GM12878 (cell line): ENCODE measurements at regions not wholly inside any gene's neighbourhood (a gene's known extent, or its start where the extent isn't known, plus 50 kb on each side); places are given as distances from the start of the nearest gene placed in this dataset.

ENCODE experiments used
- ATAC-seq: fragments of 200-7000 bp; cut with Tn5 transposase; 3 replicates; pipeline ENCODE4 v1.9.1; 2020; ENCODE audit warnings: mild to moderate bottlenecking, moderate library complexity
- BruUV-seq: library from RNA; stranded (reverse); fragments of 400-500 nt; replicated peaks from 2 replicates; lab custom pipeline; 2021; lab: Mats Ljungman, UMichigan
- CTCF ChIA-PET: fragments of 300-600 bp; sonication (Branson Sonifier 250); formaldehyde crosslinking; extraction: SDS; loops from one replicate; lab custom pipeline; 2021; ENCODE audit warnings: inconsistent platforms; lab: Yijun Ruan, JAX
- POLR2A ChIA-PET: fragments of 350-600 bp; formaldehyde crosslinking; extraction: SDS; loops from one replicate; lab custom pipeline; 2021; ENCODE audit warnings: inconsistent platforms; lab: Charles Lee
- RAD21 ChIA-PET: fragments of 300-600 bp; sonication (Branson Sonifier 250); formaldehyde crosslinking; loops from one replicate; lab custom pipeline; 2023; ENCODE audit warnings: antibody characterized with exemption; ENCODE audit not compliant: unreplicated experiment; lab: Charles Lee
- SMC1A ChIA-PET: fragments of 300-600 bp; sonication (Branson Sonifier 250); formaldehyde crosslinking; loops from one replicate; lab custom pipeline; 2023; ENCODE audit not compliant: unreplicated experiment, uncharacterized antibody; lab: Charles Lee
- DNase-seq: peaks from one replicate; pipeline ENCODE4 v3.0.0-alpha.2; 2011; ENCODE audit warnings: low read depth, low spot score
- FAIRE-seq: peaks from 3 replicates; lab custom pipeline; 2011; peaks lifted over from hg19 to GRCh38; lab: Jason Lieb, UNC
- H2AFZ ChIP-seq: 2 replicates; pipeline ENCODE4 v1.6.0; 2011; ENCODE audit warnings: low read depth, low read length, control low read depth; ENCODE audit not compliant: control insufficient read depth
- H3K27ac ChIP-seq: 2 replicates; pipeline ENCODE4 v1.5.1; 2011; ENCODE audit warnings: control low read depth; ENCODE audit not compliant: control insufficient read depth, insufficient read depth
- H3K27me3 ChIP-seq, 2 experiments: replicated peaks in 1 of 2; 2 replicates each; pipeline versions ENCODE4 v1.6.0 to v1.6.1; 2011; ENCODE audit warnings: low read length in 1 of 2; ENCODE audit not compliant: control insufficient read depth in 2 of 2, insufficient read depth in 2 of 2
- H3K36me3 ChIP-seq, 2 experiments: 2 replicates each; pipeline ENCODE4 v1.5.1; 2011; ENCODE audit warnings: low read length in 1 of 2; ENCODE audit not compliant: control insufficient read depth in 2 of 2, insufficient read depth in 2 of 2
- H3K4me1 ChIP-seq: 2 replicates; pipeline ENCODE4 v1.6.1; 2011; ENCODE audit warnings: mild to moderate bottlenecking, low read length, moderate library complexity, mixed read lengths; ENCODE audit not compliant: control insufficient read depth, insufficient read depth
- H3K4me2 ChIP-seq: 2 replicates; pipeline ENCODE4 v1.6.0; 2011; ENCODE audit warnings: control low read depth; ENCODE audit not compliant: control insufficient read depth, insufficient read depth
- H3K4me3 ChIP-seq: fragments of 200-600 bp; sonication (generic); 2 replicates; pipeline ENCODE4 v1.5.1; 2016
- H3K79me2 ChIP-seq: 2 replicates; pipeline ENCODE4 v1.6.0; 2011; ENCODE audit warnings: low read length; ENCODE audit not compliant: control insufficient read depth, insufficient read depth
- H3K9ac ChIP-seq: 2 replicates; pipeline ENCODE4 v1.8.0; 2011; ENCODE audit warnings: low read length, control low read depth, mixed read lengths; ENCODE audit not compliant: control insufficient read depth, insufficient read depth
- H3K9me3 ChIP-seq: replicated peaks from 3 replicates; pipeline ENCODE4 v1.5.1; 2011; ENCODE audit warnings: mild to moderate bottlenecking, low read length; ENCODE audit not compliant: control insufficient read depth, insufficient read depth
- H4K20me1 ChIP-seq: 2 replicates; pipeline ENCODE4 v1.6.0; 2011; ENCODE audit not compliant: control insufficient read depth, insufficient read depth
- BHLHE40 ChIP-seq, 2 experiments: fragments of 450-650 bp in 1 of 2; IDR thresholded peaks; 2 replicates each; pipeline ENCODE4 v1.6.1; 2011 to 2017; ENCODE audit warnings: low read depth in 2 of 2, borderline replicate concordance in 1 of 2, improper control_type of control experiment in 1 of 2, low read length in 1 of 2, mild to moderate bottlenecking in 1 of 2
- CREB1 ChIP-seq: IDR thresholded peaks from 2 replicates; pipeline ENCODE4 v1.6.1; 2012; ENCODE audit warnings: low read depth, mild to moderate bottlenecking, inconsistent platforms
- CREM ChIP-seq: IDR thresholded peaks from 2 replicates; pipeline ENCODE4 v1.6.1; 2014; ENCODE audit warnings: antibody characterized with exemption, low read depth
- EED ChIP-seq: sonication (generic); IDR thresholded peaks from 2 replicates; pipeline ENCODE4 v1.6.1; 2016; ENCODE audit warnings: antibody characterized with exemption, low read depth
- IKZF1 ChIP-seq: fragments of 450-650 bp; conservative IDR thresholded peaks from 2 replicates; pipeline ENCODE4 v1.6.1; 2017; ENCODE audit warnings: antibody characterized with exemption, mild to moderate bottlenecking
- IRF4 ChIP-seq: IDR thresholded peaks from 2 replicates; pipeline ENCODE4 v1.6.1; 2011; ENCODE audit warnings: low read depth, low read length
- JUND ChIP-seq: IDR thresholded peaks from 2 replicates; pipeline ENCODE4 v1.6.1; 2012; ENCODE audit warnings: low read depth, mild to moderate bottlenecking, low read length, improper control_type of control experiment, moderate library complexity
- LARP7 ChIP-seq: fragments of 450-650 bp; IDR thresholded peaks from 2 replicates; pipeline ENCODE4 v1.6.1; 2017; ENCODE audit warnings: mild to moderate bottlenecking
- MEF2B ChIP-seq: fragments of 450-650 bp; IDR thresholded peaks from 2 replicates; pipeline ENCODE4 v1.6.1; 2018; ENCODE audit warnings: mild to moderate bottlenecking, moderate library complexity; ENCODE audit not compliant: partially characterized antibody, poor library complexity, severe bottlenecking
- NFIC ChIP-seq: IDR thresholded peaks from 2 replicates; pipeline ENCODE4 v1.6.1; 2012; ENCODE audit warnings: low read depth, mild to moderate bottlenecking, inconsistent platforms, low read length, moderate library complexity
- NR2C2 ChIP-seq: IDR thresholded peaks from 2 replicates; pipeline ENCODE4 v1.6.1; 2011; ENCODE audit warnings: borderline replicate concordance, low read depth; ENCODE audit not compliant: control insufficient read depth, insufficient read length
- RUNX3 ChIP-seq: IDR thresholded peaks from 2 replicates; pipeline ENCODE4 v1.6.1; 2012; ENCODE audit warnings: low read length, inconsistent platforms
- TAF1 ChIP-seq: IDR thresholded peaks from 2 replicates; pipeline ENCODE4 v1.6.1; 2011; ENCODE audit warnings: mild to moderate bottlenecking, low read depth, low read length, borderline replicate concordance
- TCF12 ChIP-seq: IDR thresholded peaks from 2 replicates; pipeline ENCODE4 v1.6.1; 2011; ENCODE audit warnings: low read depth, mild to moderate bottlenecking, low read length
- TCF3 ChIP-seq: IDR thresholded peaks from 2 replicates; pipeline ENCODE4 v1.6.1; 2012; ENCODE audit warnings: low read depth, mild to moderate bottlenecking, low read length, borderline replicate concordance; ENCODE audit not compliant: insufficient read depth
- USF2 ChIP-seq: IDR thresholded peaks from 2 replicates; pipeline ENCODE4 v1.6.1; 2011; ENCODE audit warnings: low read depth, low read length, improper control_type of control experiment, borderline replicate concordance
- WGBS: methylation state at CpG from one replicate; pipeline ENCODE4 v1.1.6; 2016; ENCODE audit warnings: low lambda C conversion rate; ENCODE audit not compliant: insufficient replicate concordance, insufficient coverage; ENCODE audit errors: missing lambda C conversion rate; 5-methylcytosine and 5-hydroxymethylcytosine counted together
- in situ Hi-C: fragments of 300-500 bp; cut with MboI; formaldehyde crosslinking; loops from 9 replicates; pipeline ENCODE4 v1.14.3; 2018; ENCODE audit warnings: mixed read lengths
- intact Hi-C: fragments of 100-400 bp; cut with micrococcal nuclease; formaldehyde crosslinking; loops from one replicate; pipeline ENCODE4 v1.14.2; 2022; ENCODE audit not compliant: unreplicated experiment
- TF ChIP-seq, protein P1 (sequence below): IDR thresholded peaks from 2 replicates; pipeline ENCODE4 v1.6.1; 2012; ENCODE audit warnings: mild to moderate bottlenecking, low read depth, low read length

- TF ChIP-seq JUND = no peak
- peak; percentile 49; the same call in 1 of the 2 replicates for TF ChIP-seq RUNX3
- TF ChIP-seq IRF4 = no peak
- no peak for TF ChIP-seq TAF1
- no peak for TF ChIP-seq NR2C2
- TF ChIP-seq TCF3 = peak; percentile 61; the same call in 1 of the 2 replicates
- peak; percentile 78 for TF ChIP-seq EED
- no peak for TF ChIP-seq MEF2B
- TF ChIP-seq NFIC = peak; percentile 5; the same call in 1 of the 2 replicates
- TF ChIP-seq USF2 = no peak
- no peak for TF ChIP-seq LARP7
- TF ChIP-seq CREB1 = 0 out of 2 replicates have a peak, but pooled peaks have one; percentile 17
- peak in 1 of 2 experiments; percentile 37; a peak in 1 of 4 replicates for TF ChIP-seq BHLHE40 (IDR thresholded peaks at IDR 0.05; ENCODE audit: borderline replicate concordance in 1 of 2, low read depth in 2 of 2, low read length in 1 of 2)
- TF ChIP-seq IKZF1 = 0 out of 2 replicates have a peak, but pooled peaks have one; percentile 40
- TF ChIP-seq, protein P1, sequence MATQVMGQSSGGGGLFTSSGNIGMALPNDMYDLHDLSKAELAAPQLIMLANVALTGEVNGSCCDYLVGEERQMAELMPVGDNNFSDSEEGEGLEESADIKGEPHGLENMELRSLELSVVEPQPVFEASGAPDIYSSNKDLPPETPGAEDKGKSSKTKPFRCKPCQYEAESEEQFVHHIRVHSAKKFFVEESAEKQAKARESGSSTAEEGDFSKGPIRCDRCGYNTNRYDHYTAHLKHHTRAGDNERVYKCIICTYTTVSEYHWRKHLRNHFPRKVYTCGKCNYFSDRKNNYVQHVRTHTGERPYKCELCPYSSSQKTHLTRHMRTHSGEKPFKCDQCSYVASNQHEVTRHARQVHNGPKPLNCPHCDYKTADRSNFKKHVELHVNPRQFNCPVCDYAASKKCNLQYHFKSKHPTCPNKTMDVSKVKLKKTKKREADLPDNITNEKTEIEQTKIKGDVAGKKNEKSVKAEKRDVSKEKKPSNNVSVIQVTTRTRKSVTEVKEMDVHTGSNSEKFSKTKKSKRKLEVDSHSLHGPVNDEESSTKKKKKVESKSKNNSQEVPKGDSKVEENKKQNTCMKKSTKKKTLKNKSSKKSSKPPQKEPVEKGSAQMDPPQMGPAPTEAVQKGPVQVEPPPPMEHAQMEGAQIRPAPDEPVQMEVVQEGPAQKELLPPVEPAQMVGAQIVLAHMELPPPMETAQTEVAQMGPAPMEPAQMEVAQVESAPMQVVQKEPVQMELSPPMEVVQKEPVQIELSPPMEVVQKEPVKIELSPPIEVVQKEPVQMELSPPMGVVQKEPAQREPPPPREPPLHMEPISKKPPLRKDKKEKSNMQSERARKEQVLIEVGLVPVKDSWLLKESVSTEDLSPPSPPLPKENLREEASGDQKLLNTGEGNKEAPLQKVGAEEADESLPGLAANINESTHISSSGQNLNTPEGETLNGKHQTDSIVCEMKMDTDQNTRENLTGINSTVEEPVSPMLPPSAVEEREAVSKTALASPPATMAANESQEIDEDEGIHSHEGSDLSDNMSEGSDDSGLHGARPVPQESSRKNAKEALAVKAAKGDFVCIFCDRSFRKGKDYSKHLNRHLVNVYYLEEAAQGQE = no peak
- TF ChIP-seq TCF12 = peak; percentile 87
- peak; percentile 50; the same call in 1 of the 2 replicates for TF ChIP-seq CREM
- TF ChIP-seq, all 136 proteins: peak for 9
- no peaks in the 10 kb centered on the region; the same call in 2 of the 3 replicates for H3K9me3 ChIP-seq
- no peaks in the 10 kb centered on the region for H3K27me3 ChIP-seq
- H3K27ac ChIP-seq = no peak overlapping the region
- no peak overlapping the region for H3K4me3 ChIP-seq
- H3K4me2 ChIP-seq = peak overlapping the region; percentile 60; the same call in 1 of the 2 replicates
- ATAC-seq (peak; percentile 56), FAIRE-seq (peak; percentile 59), DNase-seq (no peak)
- H3K9ac ChIP-seq = no peak overlapping the region
- in situ Hi-C loops = no loop called here
- POLR2A ChIA-PET = no interaction called here
- SMC1A ChIA-PET = interaction anchor here (1.1 to 2.2 kb wide), 2 partner anchors 9 to 312 kb away, joined by 4 to 5 read pairs; no protein-coding TSS in a partner anchor
- peaks cover 21% of the 10 kb centered on the region for H3K4me1 ChIP-seq
- RAD21 ChIA-PET = no interaction called here
- WGBS = 43% methylated on average over 19 of the region's 19 CpGs
- BruUV-seq = no TSS peak
- no peaks in the 10 kb centered on the region for H4K20me1 ChIP-seq
- CTCF ChIA-PET = no interaction called here
- H2AFZ ChIP-seq = no peak overlapping the region
- intact Hi-C loops = no loop called here
- H3K36me3 ChIP-seq = no peaks in the 10 kb centered on the region
- no peaks in the 10 kb centered on the region for H3K79me2 ChIP-seq
Observed at GRCh38 chr12:116361414-116362223, 84.1 kb upstream of the MED13L start.
